ENCODE measurements at regions not wholly inside any gene's neighbourhood (a gene's known extent, or its start where the extent isn't known, plus 50 kb on each side); places are given as distances from the start of the nearest gene placed in this dataset.

DNA sequence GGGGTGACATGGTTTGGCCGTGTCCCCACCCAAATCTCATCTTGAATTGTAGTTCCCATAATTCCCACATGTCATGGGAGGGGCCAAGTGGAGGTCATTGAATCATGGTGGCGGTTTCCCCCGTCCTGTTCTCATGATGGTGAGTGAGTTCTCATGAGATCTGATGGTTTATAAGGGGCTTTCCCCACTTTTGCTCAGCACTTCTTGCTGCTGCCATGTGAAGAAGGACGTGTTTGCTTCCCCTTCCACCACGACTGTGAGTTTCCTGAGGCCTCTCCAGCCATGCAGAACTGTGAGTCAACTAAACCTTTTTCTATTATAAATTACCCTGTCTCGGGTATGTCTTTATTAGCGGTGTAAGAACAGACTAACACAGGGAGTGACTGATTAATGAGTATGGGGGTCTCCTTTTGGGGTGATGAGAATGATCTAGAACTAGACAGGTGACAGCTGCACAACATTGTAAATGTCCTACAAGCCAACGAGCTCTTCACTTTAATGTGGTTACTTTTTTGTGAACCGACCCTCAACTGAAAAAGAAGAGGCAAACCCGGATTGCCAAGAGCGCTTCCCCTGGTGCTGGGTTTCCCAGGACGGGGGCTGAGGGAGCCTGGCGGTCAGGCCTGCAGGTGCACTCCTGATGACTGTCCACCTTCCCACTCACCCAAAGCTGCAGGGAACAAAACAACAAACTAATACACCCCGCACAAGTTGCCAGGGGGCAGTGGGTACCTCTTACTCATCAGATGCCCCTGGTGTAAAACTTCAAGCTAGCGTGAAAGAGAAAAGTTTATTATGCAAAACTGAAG is 90.1 kb downstream of the NCOR2 start:
- H3K9me2 ChIP-seq (ENCODE audit: insufficient read depth, low read length): no peaks in the 10 kb centered on the region
- H3K4me2 ChIP-seq (ENCODE audit: low read length): no peak overlapping the region
- peaks cover 65% of the 10 kb centered on the region for H3K36me3 ChIP-seq (ENCODE audit: insufficient read depth, low read length)
- no peak overlapping the region for H3K4me3 ChIP-seq (ENCODE audit: low read depth, low read length, poor library complexity, severe bottlenecking)
- H3K9me3 ChIP-seq (ENCODE audit: low read length): peaks cover 15% of the 10 kb centered on the region; the same call in 1 of the 2 replicates
- intact Hi-C loops (cut with micrococcal nuclease; ENCODE audit: unreplicated experiment): no loop called here
- ChIA-PET POLR2A (interaction anchor here (0.8 kb wide), 1 partner anchor 11 kb away, joined by 3 read pairs; no protein-coding TSS in a partner anchor), CTCF (ENCODE audit: unreplicated experiment) (no interaction called here)
- H2AFZ ChIP-seq (ENCODE audit: low read length): no peak overlapping the region
- no TSS peak for BruUV-seq (replicated peaks)
- peaks cover 24% of the 10 kb centered on the region for H3K4me1 ChIP-seq (ENCODE audit: insufficient read depth, low read length, poor library complexity, severe bottlenecking)
- H3K79me2 ChIP-seq (ENCODE audit: insufficient read depth, low read depth, low read length): no peaks in the 10 kb centered on the region
- TF ChIP-seq, protein P1, sequence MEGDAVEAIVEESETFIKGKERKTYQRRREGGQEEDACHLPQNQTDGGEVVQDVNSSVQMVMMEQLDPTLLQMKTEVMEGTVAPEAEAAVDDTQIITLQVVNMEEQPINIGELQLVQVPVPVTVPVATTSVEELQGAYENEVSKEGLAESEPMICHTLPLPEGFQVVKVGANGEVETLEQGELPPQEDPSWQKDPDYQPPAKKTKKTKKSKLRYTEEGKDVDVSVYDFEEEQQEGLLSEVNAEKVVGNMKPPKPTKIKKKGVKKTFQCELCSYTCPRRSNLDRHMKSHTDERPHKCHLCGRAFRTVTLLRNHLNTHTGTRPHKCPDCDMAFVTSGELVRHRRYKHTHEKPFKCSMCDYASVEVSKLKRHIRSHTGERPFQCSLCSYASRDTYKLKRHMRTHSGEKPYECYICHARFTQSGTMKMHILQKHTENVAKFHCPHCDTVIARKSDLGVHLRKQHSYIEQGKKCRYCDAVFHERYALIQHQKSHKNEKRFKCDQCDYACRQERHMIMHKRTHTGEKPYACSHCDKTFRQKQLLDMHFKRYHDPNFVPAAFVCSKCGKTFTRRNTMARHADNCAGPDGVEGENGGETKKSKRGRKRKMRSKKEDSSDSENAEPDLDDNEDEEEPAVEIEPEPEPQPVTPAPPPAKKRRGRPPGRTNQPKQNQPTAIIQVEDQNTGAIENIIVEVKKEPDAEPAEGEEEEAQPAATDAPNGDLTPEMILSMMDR (conservative IDR thresholded peaks at IDR 0.05; ENCODE audit: low read length): no peak
- TF ChIP-seq EZH2phosphoT487 (IDR thresholded peaks at IDR 0.05; ENCODE audit: borderline replicate concordance, low read depth, low read length): no peak
- DNase-seq (ENCODE audit: low spot score): no peak
- no peak overlapping the region for H3K27ac ChIP-seq (ENCODE audit: low read depth, low read length, poor library complexity, severe bottlenecking)
- no peaks in the 10 kb centered on the region for H4K20me1 ChIP-seq (ENCODE audit: insufficient read depth, low read length)

DNA sequence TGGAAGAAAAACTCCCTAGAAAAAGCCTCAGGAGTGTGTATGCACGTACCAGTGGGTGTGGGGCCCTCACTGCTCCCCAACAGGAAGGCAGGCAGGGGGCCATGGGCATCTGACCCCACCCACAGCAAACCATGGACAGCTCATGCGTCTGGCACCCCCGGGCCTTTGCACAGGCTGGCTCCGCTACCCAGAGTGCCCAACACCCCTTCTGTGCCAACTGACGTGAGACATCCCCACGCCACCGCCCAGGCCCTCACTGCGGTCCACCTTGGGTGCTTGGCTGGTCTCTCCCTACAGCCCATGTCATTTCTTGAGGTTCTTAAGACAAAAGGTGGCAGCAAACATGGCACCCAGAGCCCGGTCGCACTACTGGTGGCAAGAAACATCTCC is 91.4 kb downstream of the NCOR2 start:
- H3K79me2 ChIP-seq (ENCODE audit: insufficient read depth, low read depth, low read length): no peaks in the 10 kb centered on the region
- no peak overlapping the region for H2AFZ ChIP-seq (ENCODE audit: low read length)
- no peak overlapping the region for H3K27ac ChIP-seq (ENCODE audit: low read depth, low read length, poor library complexity, severe bottlenecking)
- no peak overlapping the region for H3K4me2 ChIP-seq (ENCODE audit: low read length)
- no peak for DNase-seq (ENCODE audit: low spot score)
- TF ChIP-seq, protein P1 (conservative IDR thresholded peaks at IDR 0.05; ENCODE audit: low read length): no peak
- no peak for TF ChIP-seq EZH2phosphoT487 (IDR thresholded peaks at IDR 0.05; ENCODE audit: borderline replicate concordance, low read depth, low read length)
- no peaks in the 10 kb centered on the region for H4K20me1 ChIP-seq (ENCODE audit: insufficient read depth, low read length)
- H3K36me3 ChIP-seq (ENCODE audit: insufficient read depth, low read length): peaks cover 78% of the 10 kb centered on the region
- H3K9me2 ChIP-seq (ENCODE audit: insufficient read depth, low read length): no peaks in the 10 kb centered on the region
- POLR2A ChIA-PET: no interaction called here
- intact Hi-C loops (cut with micrococcal nuclease; ENCODE audit: unreplicated experiment): no loop called here
- H3K4me3 ChIP-seq (ENCODE audit: low read depth, low read length, poor library complexity, severe bottlenecking): no peak overlapping the region
- no TSS peak for BruUV-seq (replicated peaks)
- CTCF ChIA-PET (ENCODE audit: unreplicated experiment): no interaction called here
- H3K4me1 ChIP-seq (ENCODE audit: insufficient read depth, low read length, poor library complexity, severe bottlenecking): peaks cover 11% of the 10 kb centered on the region
- H3K9me3 ChIP-seq (ENCODE audit: low read length): peaks cover 15% of the 10 kb centered on the region; the same call in 1 of the 2 replicates

DNA sequence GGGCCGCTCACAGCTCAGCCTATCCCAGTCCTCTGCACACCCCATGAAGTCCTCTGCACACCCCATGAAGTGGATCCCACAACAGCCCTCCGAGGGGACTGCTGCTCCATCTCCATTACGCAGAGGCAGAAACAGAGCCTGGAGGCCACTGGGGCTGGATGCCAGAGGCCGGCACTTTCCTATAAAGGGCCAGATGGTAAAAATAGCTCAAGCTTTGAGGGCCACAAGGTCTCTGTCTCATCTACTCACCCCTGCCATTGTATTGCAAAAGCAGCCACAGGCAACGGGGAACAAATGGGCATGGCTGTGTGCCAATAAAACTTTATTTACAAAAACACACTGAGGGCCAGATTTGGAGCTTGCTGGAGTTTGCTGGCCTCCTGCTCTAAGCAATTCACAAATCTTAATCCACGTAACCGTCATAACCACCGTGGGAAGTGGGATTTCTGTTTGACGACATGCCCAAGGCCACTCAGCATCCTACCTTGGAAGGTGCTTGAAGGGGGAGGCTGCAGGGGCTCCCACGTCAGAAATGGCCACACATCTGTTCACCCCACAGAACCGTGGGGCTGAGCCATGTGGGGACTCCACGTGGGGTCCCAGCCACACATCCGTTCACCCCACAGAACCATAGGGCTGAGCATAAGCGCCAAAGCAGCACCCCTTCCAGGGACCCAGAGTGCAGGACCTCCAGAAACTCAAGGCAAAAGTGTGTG is 92.0 kb downstream of the NCOR2 start:
- H3K27ac ChIP-seq (ENCODE audit: low read depth, low read length, poor library complexity, severe bottlenecking): no peak overlapping the region
- intact Hi-C loops (cut with micrococcal nuclease; ENCODE audit: unreplicated experiment): no loop called here
- H3K4me3 ChIP-seq (ENCODE audit: low read depth, low read length, poor library complexity, severe bottlenecking): no peak overlapping the region
- TF ChIP-seq EZH2phosphoT487 (IDR thresholded peaks at IDR 0.05; ENCODE audit: borderline replicate concordance, low read depth, low read length): no peak
- TF ChIP-seq, protein P1 (conservative IDR thresholded peaks at IDR 0.05; ENCODE audit: low read length): no peak
- H3K79me2 ChIP-seq (ENCODE audit: insufficient read depth, low read depth, low read length): no peaks in the 10 kb centered on the region
- peaks cover 83% of the 10 kb centered on the region for H3K36me3 ChIP-seq (ENCODE audit: insufficient read depth, low read length)
- CTCF ChIA-PET (ENCODE audit: unreplicated experiment): no interaction called here
- H3K4me2 ChIP-seq (ENCODE audit: low read length): no peak overlapping the region
- POLR2A ChIA-PET: no interaction called here
- peaks cover 6% of the 10 kb centered on the region for H3K4me1 ChIP-seq (ENCODE audit: insufficient read depth, low read length, poor library complexity, severe bottlenecking)
- BruUV-seq (replicated peaks): no TSS peak
- no peak overlapping the region for H2AFZ ChIP-seq (ENCODE audit: low read length)
- H3K9me2 ChIP-seq (ENCODE audit: insufficient read depth, low read length): no peaks in the 10 kb centered on the region
- H4K20me1 ChIP-seq (ENCODE audit: insufficient read depth, low read length): no peaks in the 10 kb centered on the region
- H3K9me3 ChIP-seq (ENCODE audit: low read length): peaks cover 17% of the 10 kb centered on the region; the same call in 1 of the 2 replicates
- DNase-seq (ENCODE audit: low spot score): no peak

Measured in OCI-LY7 (cell line).